Umbilical cord (tissue), 1 donor: ENCODE measurements at regions not wholly inside any gene's neighbourhood (a gene's known extent, or its start where the extent isn't known, plus 50 kb on each side); places are given as distances from the start of the nearest gene placed in this dataset.
A peak's percentile ranks its signal among the peaks of the same experiment; 100 is the strongest.
"Not testable (repeated sequence)": the region's sequence is repeated elsewhere in the genome, so short reads cannot be mapped to it uniquely, and the experiment has no call there.

Experiments used
- DNase-seq: peaks from one replicate; pipeline ENCODE4 v3.0.0-alpha.2; 2015; ENCODE audit warnings: low spot score

GRCh38 chr5:155759252-155759651, 567.7 kb upstream of the SGCD start:
- DNase-seq, result no peak

- DNase-seq, result no peak
Observed at GRCh38 chr5:155759984-155760383, 567.0 kb upstream of the SGCD start.

DNA sequence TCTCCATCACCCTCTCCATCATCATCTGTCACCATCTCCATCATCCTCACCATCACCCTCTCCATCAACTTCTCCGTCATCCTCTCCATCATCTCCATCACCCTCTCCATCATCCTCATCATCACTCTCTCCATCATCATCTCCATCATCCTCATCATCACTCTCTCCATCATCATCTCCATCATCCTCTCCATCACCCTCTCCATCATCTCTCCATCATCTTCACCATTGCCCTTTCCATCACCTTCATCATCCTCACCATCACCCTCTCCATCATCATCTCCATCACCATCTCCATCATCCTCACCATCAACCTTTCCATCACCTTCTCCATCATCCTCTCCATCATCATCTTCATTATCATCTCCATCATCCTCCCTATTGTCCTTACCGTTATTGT, 565.5 kb upstream of the SGCD start:
- no peak for DNase-seq

DNA sequence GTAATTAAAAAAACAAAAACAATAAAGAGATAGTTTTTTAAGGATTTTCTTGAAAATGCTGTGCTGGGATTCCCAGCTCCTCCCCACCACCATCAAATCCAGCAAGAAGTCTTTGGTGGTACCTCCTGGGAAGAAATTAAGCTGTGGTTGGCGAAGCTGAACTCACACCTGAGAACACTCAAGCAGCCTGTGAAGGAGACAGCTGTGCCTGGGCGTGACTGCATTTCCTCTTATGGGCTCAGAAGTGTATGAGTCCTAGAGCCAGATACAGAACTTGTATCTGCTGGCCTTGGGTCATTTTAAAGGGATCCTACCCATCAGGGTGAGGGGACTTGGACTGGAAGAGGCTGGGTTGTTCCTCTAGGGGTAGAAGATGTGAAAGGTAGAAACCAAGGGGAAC, 561.2 kb upstream of the SGCD start:
- no peak for DNase-seq

- no peak for DNase-seq
Observed at GRCh38 chr5:155767470-155767869, 559.5 kb upstream of the SGCD start.

DNA sequence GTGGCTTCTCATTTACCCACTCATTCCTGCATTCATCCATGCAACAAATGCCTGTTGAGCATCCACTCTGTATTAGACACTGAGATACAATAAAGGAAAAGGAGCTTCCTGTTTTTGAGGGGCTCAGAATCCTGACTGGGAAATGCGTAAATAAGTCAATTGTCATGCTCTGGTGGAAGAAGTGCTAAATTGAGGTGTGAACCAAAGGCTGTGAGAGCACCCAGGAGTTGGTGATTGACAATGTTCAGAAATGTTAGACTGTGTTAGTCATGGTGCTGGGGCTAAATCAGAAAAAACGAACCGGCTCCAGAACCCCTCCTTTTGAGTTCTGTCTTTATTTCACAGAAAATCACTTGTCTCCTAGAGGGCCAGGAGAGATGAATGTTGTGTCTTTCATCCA, 558.6 kb upstream of the SGCD start:
- DNase-seq, result no peak

DNA sequence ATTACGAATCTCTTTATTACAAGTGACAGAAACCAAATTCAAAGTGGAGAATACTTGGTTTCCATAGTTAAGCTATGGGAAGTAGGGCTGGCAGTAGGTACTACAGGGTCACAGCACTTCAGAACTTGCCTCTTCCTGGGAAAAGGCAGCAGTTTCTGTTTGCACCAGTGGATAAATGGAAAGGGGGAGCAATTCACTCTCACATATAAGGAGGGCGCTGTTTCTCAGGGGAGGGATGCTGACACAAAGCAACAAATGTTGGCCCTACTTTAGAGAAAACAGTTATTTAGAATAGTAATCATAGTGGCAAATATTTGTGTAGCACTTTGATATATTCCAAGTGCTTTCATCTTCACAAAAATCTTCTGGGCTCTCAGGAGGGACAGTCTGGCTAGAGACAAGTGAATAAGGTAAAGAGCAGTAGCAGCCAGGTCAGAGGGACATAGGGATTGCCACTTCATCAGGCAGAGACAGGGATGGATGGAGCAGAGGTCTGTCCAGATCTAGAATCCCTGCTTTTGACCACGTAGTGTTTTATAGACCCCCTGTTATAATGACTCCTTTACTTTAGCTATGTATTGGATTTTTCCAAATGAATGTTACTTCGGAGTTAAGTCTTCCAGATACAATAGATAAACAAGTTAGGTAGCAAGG, 554.8 kb upstream of the SGCD start:
- DNase-seq, result no peak

- no peak for DNase-seq
Observed at GRCh38 chr5:155773680-155774079, 553.3 kb upstream of the SGCD start.

GRCh38 chr5:155780260-155780659, 546.7 kb upstream of the SGCD start:
- DNase-seq, result no peak

GRCh38 chr5:155783246-155783645, 543.7 kb upstream of the SGCD start:
- peak; percentile 81 for DNase-seq

DNA sequence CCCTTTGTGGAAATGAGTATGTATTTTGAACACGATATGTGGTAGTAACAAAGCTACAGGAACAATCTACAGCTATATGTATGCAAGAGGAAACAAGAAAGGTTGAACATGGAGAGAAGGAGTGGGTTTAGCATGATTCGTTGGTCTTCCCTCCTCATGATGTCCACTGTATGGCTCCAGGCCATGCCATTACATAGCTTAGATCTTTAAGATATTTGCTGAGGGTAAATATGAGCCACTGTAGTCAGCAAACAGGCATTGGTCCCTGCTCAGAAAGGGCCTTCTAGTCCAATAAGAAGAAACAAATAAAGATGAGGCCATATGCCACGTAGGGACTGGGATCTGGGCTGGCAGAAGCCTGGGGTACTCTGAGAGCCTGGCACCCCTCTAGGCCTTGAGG, 543.2 kb upstream of the SGCD start:
- DNase-seq, result no peak

- no peak for DNase-seq
Observed at GRCh38 chr5:155786108-155786507, 540.9 kb upstream of the SGCD start.

DNA sequence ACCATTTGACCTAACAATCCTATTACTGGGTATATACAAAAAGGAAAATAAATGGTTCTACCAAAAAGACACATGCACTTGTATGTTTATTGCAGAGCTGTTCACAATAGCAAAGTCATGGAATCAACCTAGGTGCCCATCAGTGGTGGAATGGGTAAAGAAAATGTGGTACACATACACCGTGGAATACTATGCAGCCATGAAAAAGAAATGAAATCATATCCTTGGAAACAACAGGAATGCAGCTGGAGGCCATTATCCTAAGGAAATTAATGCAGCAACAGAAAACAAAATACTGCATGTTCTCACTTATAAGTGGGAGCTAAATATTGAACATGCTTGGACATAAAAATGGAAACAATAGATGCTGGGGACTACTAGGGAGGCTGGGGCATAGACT, 534.1 kb upstream of the SGCD start:
- DNase-seq, result no peak

DNA sequence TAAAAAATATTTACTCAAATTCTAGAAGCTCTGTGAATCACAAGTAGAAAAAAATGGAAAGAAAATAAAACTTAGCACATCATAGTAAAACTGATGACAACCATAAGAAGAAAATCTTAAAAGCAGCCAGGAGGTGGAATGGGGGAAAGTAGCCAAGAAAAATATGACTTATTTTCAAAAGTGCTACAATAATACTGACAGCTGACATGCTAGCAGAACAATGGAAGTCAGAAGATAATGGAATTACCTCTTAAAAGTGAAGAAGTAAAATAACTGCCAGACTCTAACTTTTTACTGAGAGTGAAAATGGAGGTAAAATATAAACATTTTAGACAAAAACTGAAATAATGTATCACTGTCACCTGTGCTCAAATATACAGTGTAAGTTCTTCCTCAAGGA, 532.2 kb upstream of the SGCD start:
- no peak for DNase-seq

DNA sequence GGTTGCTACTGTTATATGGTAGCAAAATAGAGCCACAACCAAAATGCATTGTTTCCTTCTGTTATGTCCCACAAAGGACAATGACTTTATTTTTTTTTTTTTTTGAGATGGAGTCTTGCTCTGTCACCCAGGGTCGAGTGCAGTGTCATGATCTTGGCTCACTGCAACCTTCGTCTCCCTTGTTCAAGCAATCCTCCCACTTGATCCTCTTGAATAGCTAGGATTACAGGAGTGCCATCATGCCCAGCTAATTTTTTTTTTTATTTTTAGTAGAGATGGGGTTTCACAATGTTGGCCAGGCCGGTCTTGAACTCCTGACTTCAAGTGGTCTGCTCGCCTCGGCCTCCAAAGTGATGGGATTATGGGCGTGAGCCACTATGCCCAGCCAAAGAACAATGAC, 527.7 kb upstream of the SGCD start:
- DNase-seq, result no peak

DNA sequence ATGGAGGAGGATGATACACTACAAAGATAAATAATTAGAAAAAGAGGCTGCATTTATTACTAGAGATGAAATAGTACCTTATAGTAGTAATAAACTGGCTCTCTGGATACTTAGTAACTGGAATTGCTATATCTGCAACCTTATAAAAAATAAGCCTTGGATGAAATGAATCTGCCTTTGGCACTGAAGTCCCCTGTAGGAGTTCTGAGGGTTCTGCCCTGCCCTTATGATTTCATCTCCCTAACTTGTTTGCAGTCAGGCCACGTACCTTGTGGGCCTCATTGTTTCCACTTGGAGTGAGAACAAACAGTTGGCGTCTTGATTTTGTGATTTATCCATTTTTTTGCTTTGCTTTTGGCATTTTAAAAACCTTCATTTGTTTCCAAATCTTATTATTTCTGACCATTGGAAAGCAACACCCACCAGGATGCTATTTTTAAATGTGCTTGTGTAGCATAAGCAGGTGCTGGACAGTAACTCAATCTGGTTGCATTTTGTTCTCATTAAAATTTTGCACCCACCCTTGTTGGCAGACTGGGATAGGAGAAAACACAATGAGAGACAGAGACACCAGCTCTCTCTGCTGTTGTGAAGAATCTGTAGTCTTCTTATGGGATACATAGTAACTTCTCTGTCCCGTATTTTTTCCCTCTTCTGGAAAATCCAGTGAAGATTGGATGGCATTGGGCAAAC, 518.9 kb upstream of the SGCD start:
- no peak for DNase-seq

DNA sequence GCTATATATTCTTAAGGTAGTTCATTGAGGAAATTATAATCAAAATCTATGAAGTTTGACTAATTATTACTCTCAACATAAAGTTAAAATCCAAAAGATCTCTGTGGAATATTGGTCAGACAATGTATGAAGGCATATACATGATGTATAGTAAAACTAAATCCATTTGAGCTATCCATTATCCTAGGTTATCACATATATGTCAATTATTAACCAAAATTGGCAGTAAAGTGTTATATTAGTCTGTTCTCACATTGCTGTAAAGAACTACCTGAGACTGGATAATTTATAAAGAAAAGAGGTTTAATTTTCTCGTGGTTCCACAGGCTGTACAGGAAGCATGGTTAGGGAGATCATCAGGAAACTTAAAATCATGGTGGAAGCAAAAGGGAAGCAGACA, 511.7 kb upstream of the SGCD start:
- DNase-seq, result no peak

DNA sequence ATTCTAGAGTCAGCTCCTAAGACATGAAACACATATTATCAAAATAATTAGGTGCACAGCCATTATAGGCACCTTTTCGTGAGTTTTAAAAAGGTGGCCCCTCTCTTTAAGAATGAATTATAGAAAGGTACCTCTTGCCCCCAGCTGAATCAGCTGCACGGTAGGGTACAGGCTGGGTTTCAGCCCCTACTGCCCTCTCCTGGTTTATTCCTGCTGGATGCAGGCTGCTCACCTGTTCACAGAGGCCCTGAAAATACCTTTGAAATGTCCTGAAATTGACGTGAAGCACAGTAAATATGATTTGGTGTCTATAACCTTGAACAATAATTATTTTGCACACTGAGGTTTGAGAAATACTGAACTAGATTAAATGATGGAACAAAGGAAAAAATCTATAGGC, 504.8 kb upstream of the SGCD start:
- DNase-seq, result no peak

DNA sequence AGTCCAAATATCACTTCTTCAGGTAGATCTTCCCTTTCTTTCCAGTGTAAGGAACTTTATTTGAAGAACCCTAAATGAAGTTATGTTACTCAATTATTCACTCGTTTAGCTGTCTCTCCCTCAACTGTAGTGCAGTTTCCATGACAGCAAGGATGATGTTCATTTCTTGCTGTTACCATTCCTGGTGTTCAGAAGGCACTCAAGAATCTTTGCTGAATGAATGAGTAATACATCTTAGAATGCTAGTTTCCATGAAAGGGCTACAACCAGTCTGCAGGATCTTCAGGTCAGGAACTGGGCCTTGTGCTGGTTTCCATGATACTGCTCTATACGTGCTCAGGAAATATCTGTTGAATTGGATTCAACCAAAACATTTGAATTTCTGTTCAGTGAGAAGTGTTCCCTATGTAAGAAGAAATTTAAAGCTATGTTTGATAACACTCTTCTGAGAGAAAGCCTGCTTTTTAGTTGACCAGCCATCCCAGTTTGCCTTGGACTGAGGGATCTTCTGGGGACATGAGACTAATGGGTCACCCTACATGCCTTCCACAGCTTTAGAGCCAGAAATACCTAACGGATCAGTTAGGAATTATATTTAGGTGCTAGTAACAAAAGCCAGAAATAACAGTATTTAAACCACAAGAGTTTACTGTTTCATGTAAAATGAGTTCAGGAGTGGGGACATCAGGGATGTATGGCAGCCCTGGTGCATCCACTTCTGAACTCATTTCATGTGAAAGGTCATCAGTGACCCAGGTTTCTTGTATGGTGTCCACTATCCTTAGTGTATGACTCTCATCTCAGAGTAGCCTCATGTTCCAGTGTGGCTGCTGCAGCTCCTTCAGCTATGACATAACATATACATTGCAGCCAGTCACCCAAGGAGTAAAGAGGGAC, 500.1 kb upstream of the SGCD start:
- no peak for DNase-seq

GRCh38 chr5:155827508-155827815, 499.5 kb upstream of the SGCD start:
- DNase-seq, result not testable (repeated sequence)

DNA sequence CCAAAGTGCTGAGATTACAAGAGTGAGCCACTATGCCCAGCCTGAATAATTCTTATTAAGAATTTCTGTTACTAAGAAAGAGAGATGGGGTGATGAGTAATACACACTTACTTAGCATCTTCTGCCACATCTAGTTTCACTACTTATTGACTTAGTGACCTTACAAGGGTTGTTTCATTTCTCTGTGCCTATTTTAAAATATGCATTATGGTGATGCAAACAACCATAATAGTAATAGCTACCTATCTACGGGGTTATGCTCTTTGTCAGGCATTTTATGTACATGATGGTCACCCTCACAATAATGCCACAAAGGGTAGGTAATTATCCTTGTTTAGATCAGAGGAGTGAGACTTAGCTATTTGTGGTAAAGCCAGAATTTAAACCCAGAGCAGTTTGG, 499.0 kb upstream of the SGCD start:
- DNase-seq, result no peak

DNA sequence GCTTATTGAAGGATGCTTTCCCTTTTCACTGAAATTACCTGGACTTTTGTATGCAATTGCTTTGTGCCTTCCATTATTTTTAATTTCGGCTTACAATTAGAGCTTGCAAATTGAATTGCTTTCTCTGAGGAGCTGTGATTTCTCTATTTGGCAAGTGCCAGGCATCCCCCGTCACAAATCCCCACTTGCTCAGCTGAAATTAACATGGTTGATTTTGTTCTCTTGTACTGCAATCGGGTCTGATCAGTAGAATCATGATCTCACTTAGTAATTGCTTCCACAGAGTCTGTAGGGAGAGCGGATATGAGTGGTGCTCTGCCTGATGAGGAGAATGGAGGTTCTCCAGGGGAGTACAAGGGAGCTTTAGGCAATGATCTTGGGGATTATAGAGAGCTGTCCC, 495.5 kb upstream of the SGCD start:
- DNase-seq, result no peak

- no peak for DNase-seq
Observed at GRCh38 chr5:155833287-155833686, 493.7 kb upstream of the SGCD start.
